PC-9 (cell line): ENCODE measurements at regions not wholly inside any gene's neighbourhood (a gene's known extent, or its start where the extent isn't known, plus 50 kb on each side); places are given as distances from the start of the nearest gene placed in this dataset.

ENCODE experiments used
- BruUV-seq: library from RNA; stranded (reverse); fragments of 400-500 nt; replicated peaks from 2 replicates; lab custom pipeline; 2021; lab: Mats Ljungman, UMichigan
- CTCF ChIA-PET: fragments of 300-600 bp; sonication (Branson Sonifier 250); formaldehyde crosslinking; loops from one replicate; lab custom pipeline; 2022; ENCODE audit warnings: antibody characterized with exemption; lab: Charles Lee
- POLR2A ChIA-PET: fragments of 300-600 bp; sonication (Branson Sonifier 250); formaldehyde crosslinking; loops from one replicate; lab custom pipeline; 2022; ENCODE audit warnings: antibody characterized with exemption; ENCODE audit not compliant: unreplicated experiment; lab: Charles Lee
- DNase-seq, 2 experiments: peaks; one replicate each; pipeline versions ENCODE4 v3.0.0 to v3.0.0-alpha.2; 2015 to 2022; ENCODE audit warnings: mixed read lengths in 1 of 2
- H2AFZ ChIP-seq: fragments of 200-600 bp; sonication (generic); 2 replicates; pipeline ENCODE4 v1.8.1; 2017; ENCODE audit warnings: antibody characterized with exemption
- H3F3A ChIP-seq: fragments of 200-600 bp; sonication (generic); 2 replicates; pipeline ENCODE4 v1.8.1; 2017; ENCODE audit warnings: antibody characterized with exemption, mild to moderate bottlenecking, low read depth; ENCODE audit not compliant: insufficient read depth
- H3K27ac ChIP-seq: fragments of 200-600 bp; sonication (generic); 2 replicates; pipeline ENCODE4 v1.6.1; 2016; ENCODE audit warnings: mixed run types
- H3K27me3 ChIP-seq: fragments of 200-600 bp; sonication (generic); 2 replicates; pipeline ENCODE4 v1.6.1; 2016; ENCODE audit warnings: low read depth, mixed run types; ENCODE audit not compliant: insufficient read depth
- H3K36me3 ChIP-seq: fragments of 200-600 bp; sonication (generic); 2 replicates; pipeline ENCODE4 v1.6.1; 2016; ENCODE audit warnings: low read depth, mixed run types
- H3K4me1 ChIP-seq: fragments of 200-600 bp; sonication (generic); replicated peaks from 2 replicates; pipeline ENCODE4 v1.6.1; 2016; ENCODE audit warnings: mixed run types; ENCODE audit not compliant: insufficient read depth
- H3K4me2 ChIP-seq: fragments of 200-600 bp; sonication (generic); 2 replicates; pipeline ENCODE4 v1.6.1; 2017; ENCODE audit warnings: mixed run types
- H3K4me3 ChIP-seq: fragments of 200-600 bp; sonication (generic); 2 replicates; pipeline ENCODE4 v1.6.1; 2016; ENCODE audit warnings: mixed run types
- H3K79me2 ChIP-seq: fragments of 200-600 bp; sonication (generic); 2 replicates; pipeline ENCODE4 v1.6.1; 2017; ENCODE audit warnings: low read depth, mixed run types
- H3K9me2 ChIP-seq: fragments of 200-600 bp; sonication (generic); 2 replicates; pipeline ENCODE4 v1.8.1; 2017; ENCODE audit warnings: mild to moderate bottlenecking; ENCODE audit not compliant: insufficient read depth
- H3K9me3 ChIP-seq: fragments of 200-600 bp; sonication (generic); 2 replicates; pipeline ENCODE4 v1.8.1; 2016; ENCODE audit warnings: low read depth; ENCODE audit not compliant: insufficient read depth
- H4K20me1 ChIP-seq: fragments of 200-600 bp; sonication (generic); 2 replicates; pipeline ENCODE4 v1.8.1; 2017; ENCODE audit not compliant: insufficient read depth
- EZH2 ChIP-seq: fragments of 200-600 bp; sonication (generic); IDR thresholded peaks from 2 replicates; pipeline ENCODE4 v1.8.0; 2017; ENCODE audit warnings: antibody characterized with exemption, low read depth
- intact Hi-C: fragments of 100-400 bp; cut with micrococcal nuclease; formaldehyde crosslinking; loops from one replicate; pipeline ENCODE4 v1.10.0; 2022; ENCODE audit not compliant: unreplicated experiment
- TF ChIP-seq, protein P1 (sequence below): fragments of 200-600 bp; sonication (generic); conservative IDR thresholded peaks from 2 replicates; pipeline ENCODE4 v1.6.1; 2017; ENCODE audit warnings: mixed run types, antibody characterized with exemption, mild to moderate bottlenecking, moderate library complexity

DNA sequence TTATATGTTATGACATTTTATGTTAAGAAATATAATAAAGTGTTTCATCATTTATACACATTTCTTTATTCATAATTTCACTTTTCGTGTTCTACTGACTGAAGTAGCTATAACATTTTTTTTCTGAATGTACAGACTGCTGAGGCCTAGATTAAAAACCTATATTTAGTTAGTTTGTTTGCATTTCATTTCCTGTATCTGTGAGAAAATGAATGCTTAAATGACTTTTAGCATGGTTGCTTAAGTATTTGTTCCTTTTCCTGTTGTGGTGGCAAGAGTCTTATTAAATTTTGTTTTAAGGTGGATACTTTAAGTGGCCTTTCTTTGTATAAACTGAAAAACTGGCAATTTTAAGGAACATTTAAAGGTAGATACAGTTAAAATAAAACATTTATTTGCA lies 779.7 kb upstream of the MAN1A1 start:
- intact Hi-C loops = no loop called here
- BruUV-seq = no TSS peak
- no peaks in the 10 kb centered on the region for H3F3A ChIP-seq

DNA sequence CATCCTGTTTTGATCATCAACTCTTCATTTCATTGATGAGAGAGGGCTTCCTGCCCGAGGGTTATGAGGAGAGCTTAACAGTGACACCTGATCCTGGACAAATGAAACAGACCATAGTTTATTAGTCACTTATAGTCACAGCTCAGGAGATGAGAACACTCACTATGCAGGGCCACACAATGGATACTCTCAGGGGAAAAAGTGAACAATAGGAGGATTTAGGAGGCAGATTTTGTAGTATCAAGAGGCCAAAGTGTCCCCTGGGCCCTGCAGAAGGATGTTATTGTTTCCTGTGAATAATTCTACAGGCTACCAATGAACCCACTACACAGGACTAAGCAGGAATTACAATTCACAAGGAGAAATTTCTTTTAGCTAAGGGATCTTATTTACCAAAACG lies 772.8 kb upstream of the MAN1A1 start:
- Histone ChIP-seq H3F3A (no peaks in the 10 kb centered on the region), H3K9me2 (peaks cover 3% of the 10 kb centered on the region; the same call in 1 of the 2 replicates), H3K27ac (no peak overlapping the region), H3K4me3 (no peak overlapping the region), H4K20me1 (no peaks in the 10 kb centered on the region), H2AFZ (no peak overlapping the region), H3K36me3 (no peaks in the 10 kb centered on the region), H3K4me1 (no peaks in the 10 kb centered on the region), H3K4me2 (no peak overlapping the region), H3K79me2 (no peaks in the 10 kb centered on the region), H3K9me3 (no peaks in the 10 kb centered on the region), H3K27me3 (no peaks in the 10 kb centered on the region)
- intact Hi-C loops = no loop called here
- ChIA-PET CTCF (no interaction called here), POLR2A (no interaction called here)
- no peak for DNase-seq
- no TSS peak for BruUV-seq
- TF ChIP-seq EZH2 = no peak
- TF ChIP-seq, protein P1, sequence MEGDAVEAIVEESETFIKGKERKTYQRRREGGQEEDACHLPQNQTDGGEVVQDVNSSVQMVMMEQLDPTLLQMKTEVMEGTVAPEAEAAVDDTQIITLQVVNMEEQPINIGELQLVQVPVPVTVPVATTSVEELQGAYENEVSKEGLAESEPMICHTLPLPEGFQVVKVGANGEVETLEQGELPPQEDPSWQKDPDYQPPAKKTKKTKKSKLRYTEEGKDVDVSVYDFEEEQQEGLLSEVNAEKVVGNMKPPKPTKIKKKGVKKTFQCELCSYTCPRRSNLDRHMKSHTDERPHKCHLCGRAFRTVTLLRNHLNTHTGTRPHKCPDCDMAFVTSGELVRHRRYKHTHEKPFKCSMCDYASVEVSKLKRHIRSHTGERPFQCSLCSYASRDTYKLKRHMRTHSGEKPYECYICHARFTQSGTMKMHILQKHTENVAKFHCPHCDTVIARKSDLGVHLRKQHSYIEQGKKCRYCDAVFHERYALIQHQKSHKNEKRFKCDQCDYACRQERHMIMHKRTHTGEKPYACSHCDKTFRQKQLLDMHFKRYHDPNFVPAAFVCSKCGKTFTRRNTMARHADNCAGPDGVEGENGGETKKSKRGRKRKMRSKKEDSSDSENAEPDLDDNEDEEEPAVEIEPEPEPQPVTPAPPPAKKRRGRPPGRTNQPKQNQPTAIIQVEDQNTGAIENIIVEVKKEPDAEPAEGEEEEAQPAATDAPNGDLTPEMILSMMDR = no peak

More for the DNA sequence above, 779.7 kb upstream of the MAN1A1 start:
- Histone ChIP-seq H3K4me3 (no peak overlapping the region), H3K27me3 (no peaks in the 10 kb centered on the region), H4K20me1 (no peaks in the 10 kb centered on the region), H3K27ac (no peak overlapping the region), H3K79me2 (no peaks in the 10 kb centered on the region), H3K4me1 (no peaks in the 10 kb centered on the region), H3K36me3 (no peaks in the 10 kb centered on the region), H3K4me2 (no peak overlapping the region), H3K9me2 (no peaks in the 10 kb centered on the region), H3K9me3 (no peaks in the 10 kb centered on the region), H2AFZ (no peak overlapping the region)
- TF ChIP-seq, protein P1 = no peak
- no peak for TF ChIP-seq EZH2
- DNase-seq = no peak
- ChIA-PET CTCF (no interaction called here), POLR2A (no interaction called here)

DNA sequence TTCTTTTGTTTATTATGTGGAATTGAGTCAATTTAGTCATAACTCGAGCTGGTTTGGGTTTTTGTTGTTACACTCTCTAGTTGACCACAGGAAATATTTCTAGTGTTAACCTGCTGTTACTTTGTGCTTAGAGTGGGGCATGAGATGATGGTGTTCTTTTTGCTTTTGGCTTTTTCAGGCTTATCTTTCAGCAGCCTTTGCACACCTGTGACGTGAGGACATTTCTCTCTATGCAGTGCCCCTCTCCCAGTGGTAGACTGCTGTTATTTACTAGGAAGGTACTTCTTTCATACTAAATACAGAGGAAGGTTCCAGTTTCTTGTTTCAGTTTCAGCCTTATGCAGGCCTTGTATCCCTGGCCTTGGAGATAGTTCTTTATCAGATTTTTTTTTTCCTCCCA lies 766.8 kb upstream of the MAN1A1 start:
- no peaks in the 10 kb centered on the region for H3K9me2 ChIP-seq
- no peak overlapping the region for H3K27ac ChIP-seq
- no peak for DNase-seq
- no peak overlapping the region for H3K4me2 ChIP-seq
- no peaks in the 10 kb centered on the region for H3K36me3 ChIP-seq
- H3K9me3 ChIP-seq = no peaks in the 10 kb centered on the region
- CTCF ChIA-PET = no interaction called here
- H3K4me1 ChIP-seq = no peaks in the 10 kb centered on the region
- no peaks in the 10 kb centered on the region for H3K27me3 ChIP-seq
- no peaks in the 10 kb centered on the region for H3K79me2 ChIP-seq
- no peak overlapping the region for H3K4me3 ChIP-seq
- POLR2A ChIA-PET = no interaction called here
- no peaks in the 10 kb centered on the region for H4K20me1 ChIP-seq
- H2AFZ ChIP-seq = no peak overlapping the region; the same call in 1 of the 2 replicates
- BruUV-seq = no TSS peak
- H3F3A ChIP-seq = no peaks in the 10 kb centered on the region
- TF ChIP-seq, protein P1 = no peak
- no peak for TF ChIP-seq EZH2
- intact Hi-C loops = no loop called here
